BE2C (cell line): ENCODE measurements at regions not wholly inside any gene's neighbourhood (a gene's known extent, or its start where the extent isn't known, plus 50 kb on each side); places are given as distances from the start of the nearest gene placed in this dataset.

Experiments
- DNase-seq: peaks from one replicate; pipeline ENCODE4 v3.0.0-alpha.2; 2020
- H3K27me3 ChIP-seq: fragments of 250-450 bp; sonication (Bioruptor Pico); 2 replicates; pipeline ENCODE4 v1.5.1; 2020; ENCODE audit warnings: mild to moderate bottlenecking
- H3K36me3 ChIP-seq: fragments of 250-450 bp; sonication (Bioruptor Pico); 2 replicates; pipeline ENCODE4 v1.5.1; 2020; ENCODE audit warnings: mild to moderate bottlenecking
- H3K4me1 ChIP-seq: fragments of 250-450 bp; sonication (Bioruptor Pico); 2 replicates; pipeline ENCODE4 v1.5.1; 2020
- H3K4me3 ChIP-seq: 2 replicates; pipeline ENCODE4 v1.5.1; 2011; ENCODE audit warnings: low read depth, low read length
- H3K9me3 ChIP-seq: fragments of 250-450 bp; sonication (Bioruptor Pico); 2 replicates; pipeline ENCODE4 v1.5.1; 2020
- CTCF ChIP-seq: IDR thresholded peaks from 2 replicates; pipeline ENCODE4 v1.5.1; 2012; ENCODE audit warnings: mild to moderate bottlenecking, low read depth, low read length

- Histone ChIP-seq H3K36me3 (no peaks in the 10 kb centered on the region), H3K9me3 (no peaks in the 10 kb centered on the region), H3K27me3 (no peaks in the 10 kb centered on the region), H3K4me3 (no peak overlapping the region), H3K4me1 (no peaks in the 10 kb centered on the region)
- no peak for TF ChIP-seq CTCF
- no peak for DNase-seq
These were observed 71.9 kb upstream of the C15orf39 start for GRCh38 chr15:75129788-75130187.

- Histone ChIP-seq H3K27me3 (no peaks in the 10 kb centered on the region), H3K36me3 (no peaks in the 10 kb centered on the region), H3K4me3 (no peak overlapping the region), H3K9me3 (no peaks in the 10 kb centered on the region), H3K4me1 (no peaks in the 10 kb centered on the region)
- no peak for DNase-seq
- no peak for TF ChIP-seq CTCF
These were observed 70.4 kb upstream of the C15orf39 start for GRCh38 chr15:75131269-75131643.

GRCh38 chr15:75134748-75135147 is 66.9 kb upstream of the C15orf39 start:
- no peak for TF ChIP-seq CTCF
- no peaks in the 10 kb centered on the region for H3K4me1 ChIP-seq
- H3K9me3 ChIP-seq = no peaks in the 10 kb centered on the region
- H3K36me3 ChIP-seq = no peaks in the 10 kb centered on the region
- DNase-seq = no peak
- H3K27me3 ChIP-seq = no peaks in the 10 kb centered on the region
- no peak overlapping the region for H3K4me3 ChIP-seq

GRCh38 chr15:75136118-75136517 is 65.6 kb upstream of the C15orf39 start:
- H3K27me3 ChIP-seq = no peaks in the 10 kb centered on the region
- no peak for TF ChIP-seq CTCF
- no peak overlapping the region for H3K4me3 ChIP-seq
- H3K9me3 ChIP-seq = no peaks in the 10 kb centered on the region
- DNase-seq = no peak
- no peaks in the 10 kb centered on the region for H3K36me3 ChIP-seq
- H3K4me1 ChIP-seq = no peaks in the 10 kb centered on the region

- no peaks in the 10 kb centered on the region for H3K27me3 ChIP-seq
- DNase-seq = no peak
- H3K36me3 ChIP-seq = no peaks in the 10 kb centered on the region
- H3K9me3 ChIP-seq = no peaks in the 10 kb centered on the region
- no peak for TF ChIP-seq CTCF
- H3K4me3 ChIP-seq = no peak overlapping the region
- no peaks in the 10 kb centered on the region for H3K4me1 ChIP-seq
These were observed 64.9 kb upstream of the C15orf39 start for GRCh38 chr15:75136758-75137157.

- DNase-seq = no peak
- Histone ChIP-seq H3K4me1 (no peaks in the 10 kb centered on the region), H3K9me3 (peaks cover 7% of the 10 kb centered on the region), H3K36me3 (no peaks in the 10 kb centered on the region), H3K4me3 (no peak overlapping the region), H3K27me3 (no peaks in the 10 kb centered on the region)
- TF ChIP-seq CTCF = no peak
These were observed 63.4 kb upstream of the C15orf39 start for GRCh38 chr15:75138016-75138999.
